ENCODE measurements at regions not wholly inside any gene's neighbourhood (a gene's known extent, or its start where the extent isn't known, plus 50 kb on each side); places are given as distances from the start of the nearest gene placed in this dataset.

DNA sequence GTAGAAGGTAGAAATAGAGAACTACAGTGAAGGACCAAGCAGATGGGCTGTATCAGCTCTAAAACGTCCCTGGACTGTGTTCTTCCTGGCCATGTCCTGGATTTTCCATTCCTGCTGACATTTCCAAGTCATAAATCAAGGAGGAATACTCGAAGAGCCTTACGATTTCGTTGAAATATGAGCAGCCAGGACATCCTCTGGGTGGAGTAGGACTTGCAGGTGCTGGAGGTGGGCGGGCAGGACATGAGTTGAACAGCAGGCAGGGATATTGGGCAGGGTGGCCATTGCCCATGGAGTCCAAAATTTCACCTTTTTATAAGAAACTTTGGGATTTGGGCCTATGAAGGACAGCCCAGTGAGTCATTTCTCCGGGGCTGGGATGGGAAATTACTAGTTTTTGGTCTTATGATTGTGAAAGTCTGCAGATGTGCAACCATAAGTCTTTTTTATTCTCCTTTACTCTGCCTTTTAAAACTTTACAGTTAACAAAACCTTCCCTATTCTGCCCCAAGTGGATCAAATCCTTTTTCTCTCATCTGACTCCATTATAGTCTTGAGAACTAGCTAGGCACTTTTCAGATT lies 88.8 kb downstream of the TMX1 start:
- no peaks in the 10 kb centered on the region for H3K79me1 ChIP-seq (ENCODE audit: low read depth, low read length)
- FAIRE-seq, result no peak

More for the DNA sequence above, 88.8 kb downstream of the TMX1 start:
- H2BK15ac ChIP-seq (ENCODE audit: low read length), result no peak overlapping the region
- H4K20me1 ChIP-seq (replicated peaks in 1 of 2; ENCODE audit: control insufficient read depth in 1 of 2, insufficient read depth in 2 of 2, low read length in 2 of 2), result no peaks in the 10 kb centered on the region
- H2BK12ac ChIP-seq (ENCODE audit: low read depth, low read length), result no peak overlapping the region
- H3K56ac ChIP-seq (replicated peaks; ENCODE audit: insufficient read length, low read depth, low read length), result no peak overlapping the region
- no peak overlapping the region for H3K4ac ChIP-seq (replicated peaks; ENCODE audit: insufficient read length, low read depth, low read length)
- no peaks in the 10 kb centered on the region for H3K27me3 ChIP-seq (replicated peaks in 1 of 4; ENCODE audit: control insufficient read depth in 3 of 4, extremely low read depth in 1 of 4, insufficient read depth in 3 of 4, low read length in 3 of 4)
- H3K36me3 ChIP-seq (ENCODE audit: control insufficient read depth in 2 of 4, insufficient read depth in 4 of 4, low read length in 3 of 4), result no peaks in the 10 kb centered on the region
- no peak overlapping the region for H3K9ac ChIP-seq (replicated peaks in 1 of 4; ENCODE audit: extremely low read depth in 1 of 4, low read depth in 3 of 4, low read length in 3 of 4)
- H2BK120ac ChIP-seq (replicated peaks; ENCODE audit: low read depth, low read length), result no peak overlapping the region
- H2AK5ac ChIP-seq (ENCODE audit: low read depth, low read length), result no peak overlapping the region
- H3K23ac ChIP-seq (ENCODE audit: insufficient read length), result no peak overlapping the region
- H2BK20ac ChIP-seq (ENCODE audit: low read length), result no peak overlapping the region
- no peaks in the 10 kb centered on the region; the same call in 1 of the 2 replicates for H3K23me2 ChIP-seq (ENCODE audit: low read depth, low read length)
- H3K18ac ChIP-seq (ENCODE audit: extremely low read depth, low read length), result no peak overlapping the region
- no peak overlapping the region for H4K5ac ChIP-seq (ENCODE audit: insufficient read length, low read depth, low read length)
- no peak overlapping the region for H2AFZ ChIP-seq (ENCODE audit: low read length)
- 81% methylated on average over 6 of the region's 6 CpGs; no CpG with 5 or more reads in 1 of the 2 experiments for WGBS, 2 experiments (ENCODE audit: extremely low coverage in 1 of 2, insufficient coverage in 1 of 2, insufficient read length in 1 of 2, insufficient replicate concordance in 2 of 2, low coverage in 1 of 2, low lambda C conversion rate in 2 of 2, missing lambda C conversion rate in 1 of 2)
- H4K91ac ChIP-seq (replicated peaks; ENCODE audit: insufficient read length, low read length), result no peak overlapping the region
- no peak overlapping the region for H3K14ac ChIP-seq (ENCODE audit: insufficient read length)
- DNase-seq (ENCODE audit: low read depth in 1 of 2, low spot score in 2 of 2), result no peak
- peaks cover 0 to 3% (median 0%) of the 10 kb centered on the region in 4 experiments; a peak in 2 of 7 replicates for H3K4me1 ChIP-seq (replicated peaks in 1 of 4; ENCODE audit: control insufficient read depth in 3 of 4, insufficient read depth in 4 of 4, low read length in 3 of 4)
- H2BK5ac ChIP-seq (ENCODE audit: low read depth, low read length), result no peak overlapping the region
- H3K27ac ChIP-seq (ENCODE audit: low read depth, low read length), result no peak overlapping the region
- TF ChIP-seq, protein P1, sequence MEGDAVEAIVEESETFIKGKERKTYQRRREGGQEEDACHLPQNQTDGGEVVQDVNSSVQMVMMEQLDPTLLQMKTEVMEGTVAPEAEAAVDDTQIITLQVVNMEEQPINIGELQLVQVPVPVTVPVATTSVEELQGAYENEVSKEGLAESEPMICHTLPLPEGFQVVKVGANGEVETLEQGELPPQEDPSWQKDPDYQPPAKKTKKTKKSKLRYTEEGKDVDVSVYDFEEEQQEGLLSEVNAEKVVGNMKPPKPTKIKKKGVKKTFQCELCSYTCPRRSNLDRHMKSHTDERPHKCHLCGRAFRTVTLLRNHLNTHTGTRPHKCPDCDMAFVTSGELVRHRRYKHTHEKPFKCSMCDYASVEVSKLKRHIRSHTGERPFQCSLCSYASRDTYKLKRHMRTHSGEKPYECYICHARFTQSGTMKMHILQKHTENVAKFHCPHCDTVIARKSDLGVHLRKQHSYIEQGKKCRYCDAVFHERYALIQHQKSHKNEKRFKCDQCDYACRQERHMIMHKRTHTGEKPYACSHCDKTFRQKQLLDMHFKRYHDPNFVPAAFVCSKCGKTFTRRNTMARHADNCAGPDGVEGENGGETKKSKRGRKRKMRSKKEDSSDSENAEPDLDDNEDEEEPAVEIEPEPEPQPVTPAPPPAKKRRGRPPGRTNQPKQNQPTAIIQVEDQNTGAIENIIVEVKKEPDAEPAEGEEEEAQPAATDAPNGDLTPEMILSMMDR (IDR thresholded peaks at IDR 0.05; ENCODE audit: control extremely low read depth in 1 of 3, insufficient read depth in 1 of 3, low read depth in 1 of 3, low read length in 3 of 3), result no peak
- CTCF ChIA-PET (ENCODE audit: partially characterized antibody), result interaction anchor here (0.7 to 1.2 kb wide), 3 partner anchors 422 to 537 kb away, joined by 3 read pairs; no protein-coding TSS in a partner anchor
- no peak overlapping the region for H3K4me2 ChIP-seq (ENCODE audit: insufficient read depth in 1 of 2, low read depth in 2 of 2, low read length in 2 of 2)
- H3K79me2 ChIP-seq (ENCODE audit: control insufficient read depth in 1 of 2, insufficient read depth in 2 of 2, low read length in 2 of 2), result no peaks in the 10 kb centered on the region
- POLR2A ChIA-PET (ENCODE audit: partially characterized antibody), result no interaction called here
- no peak overlapping the region for H3K4me3 ChIP-seq (ENCODE audit: extremely low read depth in 1 of 4, insufficient read depth in 2 of 4, low read depth in 3 of 4, low read length in 4 of 4)
- H3K9me3 ChIP-seq (ENCODE audit: insufficient read depth in 2 of 2, low read depth in 1 of 2, low read length in 1 of 2), result no peaks in the 10 kb centered on the region
- H4K8ac ChIP-seq (ENCODE audit: extremely low read depth, insufficient read depth, low read length), result no peak overlapping the region

Measured in H1 (cell line).